ENCODE measurements at regions not wholly inside any gene's neighbourhood (a gene's known extent, or its start where the extent isn't known, plus 50 kb on each side); places are given as distances from the start of the nearest gene placed in this dataset.

DNA sequence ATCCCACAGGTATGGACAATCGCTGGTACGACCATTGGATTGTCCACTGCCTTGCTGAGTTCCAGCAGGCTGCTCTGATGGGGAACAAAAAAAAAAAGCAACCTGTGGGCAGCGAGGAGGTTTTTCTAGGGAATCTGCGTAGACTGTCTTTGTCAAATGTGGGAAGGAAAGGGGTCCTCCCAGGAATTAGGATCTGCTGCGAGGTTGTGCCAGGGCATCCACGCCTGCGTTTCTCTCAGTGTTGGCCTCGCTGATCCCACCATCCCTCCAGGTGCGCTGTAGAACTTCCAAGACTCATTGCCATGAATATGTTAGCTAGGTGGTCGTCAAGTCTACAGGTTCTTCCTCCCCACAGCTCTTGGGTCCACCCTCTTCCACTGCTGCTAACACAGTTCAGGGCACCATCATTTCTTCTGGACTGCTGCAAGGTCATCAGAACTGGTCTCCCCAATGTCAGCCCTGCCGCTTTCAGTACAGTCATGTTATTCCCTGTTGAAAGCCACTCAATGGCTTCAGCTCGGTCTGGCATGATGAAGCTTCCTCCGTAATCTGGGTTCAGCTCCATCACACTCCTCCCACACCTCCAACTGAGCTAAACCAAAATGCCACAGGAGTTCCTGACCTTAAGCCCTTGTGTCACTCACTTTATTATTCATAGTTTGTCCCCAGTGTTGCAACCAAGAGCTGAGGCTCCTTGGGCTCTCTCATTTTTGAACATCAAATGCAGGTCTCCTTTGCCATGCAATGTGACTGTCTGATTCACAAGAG, 79.5 kb upstream of the DMRT1 start:
- TF ChIP-seq, protein P1, sequence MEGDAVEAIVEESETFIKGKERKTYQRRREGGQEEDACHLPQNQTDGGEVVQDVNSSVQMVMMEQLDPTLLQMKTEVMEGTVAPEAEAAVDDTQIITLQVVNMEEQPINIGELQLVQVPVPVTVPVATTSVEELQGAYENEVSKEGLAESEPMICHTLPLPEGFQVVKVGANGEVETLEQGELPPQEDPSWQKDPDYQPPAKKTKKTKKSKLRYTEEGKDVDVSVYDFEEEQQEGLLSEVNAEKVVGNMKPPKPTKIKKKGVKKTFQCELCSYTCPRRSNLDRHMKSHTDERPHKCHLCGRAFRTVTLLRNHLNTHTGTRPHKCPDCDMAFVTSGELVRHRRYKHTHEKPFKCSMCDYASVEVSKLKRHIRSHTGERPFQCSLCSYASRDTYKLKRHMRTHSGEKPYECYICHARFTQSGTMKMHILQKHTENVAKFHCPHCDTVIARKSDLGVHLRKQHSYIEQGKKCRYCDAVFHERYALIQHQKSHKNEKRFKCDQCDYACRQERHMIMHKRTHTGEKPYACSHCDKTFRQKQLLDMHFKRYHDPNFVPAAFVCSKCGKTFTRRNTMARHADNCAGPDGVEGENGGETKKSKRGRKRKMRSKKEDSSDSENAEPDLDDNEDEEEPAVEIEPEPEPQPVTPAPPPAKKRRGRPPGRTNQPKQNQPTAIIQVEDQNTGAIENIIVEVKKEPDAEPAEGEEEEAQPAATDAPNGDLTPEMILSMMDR (IDR thresholded peaks at IDR 0.05), result no peak
- TF ChIP-seq POLR2A (IDR thresholded peaks at IDR 0.05), result no peak
